ENCODE measurements at regions not wholly inside any gene's neighbourhood (a gene's known extent, or its start where the extent isn't known, plus 50 kb on each side); places are given as distances from the start of the nearest gene placed in this dataset.

DNA sequence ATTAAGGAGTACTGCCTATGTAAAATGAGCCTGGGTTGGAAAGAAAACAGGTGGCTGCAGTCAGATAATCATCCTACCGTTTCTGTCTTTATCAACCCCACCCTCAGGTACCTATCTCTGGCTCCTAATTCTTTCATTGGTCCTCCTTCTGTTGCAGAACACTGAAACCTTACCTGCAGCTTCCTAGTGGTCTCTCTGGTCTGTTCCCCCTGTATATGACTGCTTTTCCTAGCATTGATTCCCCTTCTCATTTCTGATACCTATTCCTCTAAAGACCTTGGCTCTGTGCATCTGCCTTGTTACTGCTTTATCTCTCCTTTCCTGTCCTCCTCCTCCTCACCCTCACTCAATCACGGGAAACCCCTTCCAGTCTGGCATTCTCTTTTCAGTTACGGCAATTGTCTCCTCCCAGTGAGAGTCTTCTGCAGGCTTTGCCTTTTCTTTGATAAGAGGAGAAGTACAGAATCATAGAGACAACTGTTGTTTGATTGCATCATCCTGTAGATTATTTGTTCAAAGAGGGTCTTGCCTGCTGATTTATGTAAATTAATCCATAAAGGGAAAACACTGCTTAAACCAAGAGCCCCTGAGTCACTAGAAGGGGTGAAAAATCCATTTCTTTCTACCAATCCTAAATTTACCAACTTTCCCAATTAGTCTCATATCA, 301.2 kb downstream of the AASDHPPT start:
- TF ChIP-seq, protein P1, sequence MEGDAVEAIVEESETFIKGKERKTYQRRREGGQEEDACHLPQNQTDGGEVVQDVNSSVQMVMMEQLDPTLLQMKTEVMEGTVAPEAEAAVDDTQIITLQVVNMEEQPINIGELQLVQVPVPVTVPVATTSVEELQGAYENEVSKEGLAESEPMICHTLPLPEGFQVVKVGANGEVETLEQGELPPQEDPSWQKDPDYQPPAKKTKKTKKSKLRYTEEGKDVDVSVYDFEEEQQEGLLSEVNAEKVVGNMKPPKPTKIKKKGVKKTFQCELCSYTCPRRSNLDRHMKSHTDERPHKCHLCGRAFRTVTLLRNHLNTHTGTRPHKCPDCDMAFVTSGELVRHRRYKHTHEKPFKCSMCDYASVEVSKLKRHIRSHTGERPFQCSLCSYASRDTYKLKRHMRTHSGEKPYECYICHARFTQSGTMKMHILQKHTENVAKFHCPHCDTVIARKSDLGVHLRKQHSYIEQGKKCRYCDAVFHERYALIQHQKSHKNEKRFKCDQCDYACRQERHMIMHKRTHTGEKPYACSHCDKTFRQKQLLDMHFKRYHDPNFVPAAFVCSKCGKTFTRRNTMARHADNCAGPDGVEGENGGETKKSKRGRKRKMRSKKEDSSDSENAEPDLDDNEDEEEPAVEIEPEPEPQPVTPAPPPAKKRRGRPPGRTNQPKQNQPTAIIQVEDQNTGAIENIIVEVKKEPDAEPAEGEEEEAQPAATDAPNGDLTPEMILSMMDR (conservative IDR thresholded peaks at IDR 0.05), result no peak
- TF ChIP-seq ZFX (IDR thresholded peaks at IDR 0.05), result no peak
